ENCODE measurements at regions not wholly inside any gene's neighbourhood (a gene's known extent, or its start where the extent isn't known, plus 50 kb on each side); places are given as distances from the start of the nearest gene placed in this dataset.
"Not testable (repeated sequence)": the region's sequence is repeated elsewhere in the genome, so short reads cannot be mapped to it uniquely, and the experiment has no call there.

DNA sequence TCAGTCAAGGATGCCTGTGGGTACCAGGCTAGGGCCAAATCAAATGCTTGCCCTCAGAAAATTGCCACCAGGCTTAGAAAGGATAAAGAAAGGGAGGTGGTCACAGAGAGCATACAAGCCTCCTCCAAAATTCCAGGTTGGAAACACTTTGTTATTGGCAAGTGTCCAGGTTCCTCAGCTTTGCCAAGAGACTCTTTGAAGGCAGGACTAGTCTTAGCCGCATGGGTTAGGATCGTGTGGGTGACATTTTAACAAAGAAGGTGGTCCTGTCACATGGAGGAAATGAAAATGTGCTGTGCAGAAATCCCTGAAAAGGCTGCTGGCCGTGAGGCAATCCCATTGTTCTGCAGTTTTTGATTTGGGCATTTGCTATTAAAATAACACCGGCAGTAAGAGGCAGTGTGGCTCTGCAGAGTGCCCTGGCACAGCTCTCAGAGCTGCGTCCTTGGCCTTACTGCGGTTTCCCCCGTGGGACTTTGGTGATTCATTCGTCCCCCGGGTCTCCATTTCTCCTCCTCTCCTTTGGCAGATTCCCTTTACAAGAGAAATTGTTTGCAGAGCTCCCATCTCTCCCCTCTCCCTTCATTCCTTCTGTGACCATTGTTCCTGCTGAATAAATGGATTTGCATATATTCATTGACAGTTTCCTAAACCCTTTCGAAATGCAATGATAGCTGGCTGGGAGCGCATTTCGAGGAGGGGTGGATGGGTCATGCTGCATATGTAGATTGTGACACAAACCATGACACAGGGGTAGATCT, 187.3 kb downstream of the VAPA start:
- intact Hi-C loops (cut with micrococcal nuclease) = no loop called here
- ATAC-seq (peak; percentile 77), DNase-seq (peak; percentile 49)

DNA sequence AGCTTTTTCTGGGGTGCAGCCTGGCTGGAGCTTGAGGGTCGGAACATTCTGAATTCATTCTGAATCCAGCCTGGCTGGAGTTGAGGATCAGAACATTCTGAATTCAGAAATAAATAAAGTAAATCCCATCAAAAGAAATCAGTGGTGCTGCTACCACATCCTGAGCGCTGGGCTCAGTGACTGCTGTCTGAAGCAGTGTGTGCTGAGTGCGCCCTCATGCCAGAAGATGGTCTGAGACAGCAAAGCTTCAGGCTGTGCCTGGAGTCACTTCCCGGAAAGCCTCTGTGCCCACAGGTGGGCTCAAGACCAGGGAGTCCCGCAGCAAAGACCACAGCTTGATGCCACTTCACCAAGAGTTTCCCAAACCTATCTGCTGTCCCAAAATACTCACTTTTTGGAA, 187.9 kb downstream of the VAPA start:
- ATAC-seq = no peak
- intact Hi-C loops (cut with micrococcal nuclease) = no loop called here
- no peak for DNase-seq

GRCh38 chr18:10105118-10105517, 191.3 kb downstream of the VAPA start:
- DNase-seq; intact Hi-C loops (cut with micrococcal nuclease); ATAC-seq: not testable (repeated sequence)

DNA sequence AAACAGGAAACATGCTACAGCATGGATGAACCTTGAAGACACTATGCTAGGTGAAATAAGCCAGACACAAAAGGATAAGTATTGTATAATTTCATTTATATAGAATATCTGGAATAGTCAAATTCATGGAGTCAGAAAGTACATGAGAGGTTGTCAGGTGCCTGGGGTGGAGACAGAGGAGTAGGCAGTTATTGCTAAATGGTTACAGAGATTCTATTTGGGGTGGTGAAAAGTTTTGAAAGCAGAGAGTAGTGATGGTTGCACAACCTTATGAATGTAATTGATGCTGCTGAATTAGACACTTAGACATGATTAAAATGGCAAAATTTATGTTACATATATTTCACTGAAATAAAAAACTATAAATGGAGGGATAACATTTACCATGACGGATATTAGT, 197.4 kb downstream of the VAPA start:
- intact Hi-C loops (cut with micrococcal nuclease) = no loop called here

DNA sequence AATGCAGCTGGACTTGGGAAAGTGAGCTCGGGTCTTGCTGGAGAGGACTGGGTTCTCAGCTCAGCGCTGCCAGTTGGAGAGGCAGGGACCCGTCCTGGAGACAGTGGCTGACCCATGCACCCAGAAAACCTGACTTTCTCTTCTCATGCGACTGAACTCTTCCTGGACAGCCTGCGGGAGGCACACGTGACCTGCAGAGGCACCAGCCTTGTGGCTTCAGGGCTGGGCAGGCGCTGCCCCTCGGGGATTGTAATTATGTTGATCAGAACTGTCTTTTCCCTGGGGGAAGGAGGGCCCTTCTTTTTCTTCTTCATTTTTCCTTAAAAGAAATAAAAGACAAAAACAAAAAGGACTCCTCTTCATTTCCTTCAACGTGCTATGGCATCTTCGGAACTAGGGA, 198.1 kb downstream of the VAPA start:
- no peak for DNase-seq
- intact Hi-C loops (cut with micrococcal nuclease) = no loop called here
- no peak for ATAC-seq

More for the DNA sequence above, 197.4 kb downstream of the VAPA start:
- DNase-seq = no peak
- ATAC-seq = no peak

- intact Hi-C loops (cut with micrococcal nuclease) = no loop called here
- ATAC-seq (peak; percentile 51), DNase-seq (no peak)
Measured at GRCh38 chr18:10113121-10114022, 199.6 kb downstream of the VAPA start.

GRCh38 chr18:10114717-10115463, 201.1 kb downstream of the VAPA start:
- intact Hi-C loops (cut with micrococcal nuclease) = no loop called here
- DNase-seq (no peak), ATAC-seq (no peak)

GRCh38 chr18:10116574-10116973, 202.8 kb downstream of the VAPA start:
- DNase-seq = no peak
- intact Hi-C loops (cut with micrococcal nuclease) = no loop called here
- no peak for ATAC-seq

DNA sequence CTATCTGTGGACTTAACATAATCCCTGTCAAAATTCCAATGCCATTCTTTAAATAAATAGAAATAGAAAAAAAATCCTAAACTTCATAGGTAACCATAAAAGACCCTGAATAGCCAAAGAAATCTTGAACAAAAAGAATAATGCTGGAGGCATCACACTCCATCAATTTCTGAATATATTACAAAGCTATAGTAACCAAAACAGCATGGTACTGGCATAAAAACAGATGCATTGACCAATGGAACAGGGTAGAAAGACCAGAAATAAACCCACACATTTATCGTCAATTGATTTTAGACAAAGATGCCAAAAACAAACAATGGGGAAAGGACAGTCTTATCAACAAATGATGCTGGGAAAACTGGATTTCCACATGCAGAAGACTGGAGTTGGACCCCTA, 205.7 kb downstream of the VAPA start:
- ATAC-seq (no peak), DNase-seq (no peak)
- intact Hi-C loops (cut with micrococcal nuclease) = no loop called here

DNA sequence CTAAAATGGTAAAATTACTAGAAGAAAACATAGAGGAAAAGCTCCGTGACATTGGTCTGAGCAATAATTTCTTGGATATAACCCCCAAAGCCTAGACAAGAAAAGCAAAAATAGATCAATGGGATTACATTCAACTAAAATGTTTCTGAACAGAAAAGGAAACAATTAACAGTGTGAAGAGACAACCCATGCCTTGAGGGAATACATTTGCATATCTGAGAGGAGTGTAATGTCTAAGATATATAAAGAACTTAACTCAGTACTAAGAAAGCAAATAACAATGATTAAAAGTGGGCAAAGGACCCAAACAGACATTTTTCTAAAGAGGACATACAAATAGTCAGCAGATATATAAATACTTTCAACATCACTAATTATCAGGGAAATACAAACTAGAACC, 206.2 kb downstream of the VAPA start:
- intact Hi-C loops (cut with micrococcal nuclease) = no loop called here
- ATAC-seq = no peak
- DNase-seq = no peak

GRCh38 chr18:10120622-10121021, 206.8 kb downstream of the VAPA start:
- ATAC-seq (no peak), DNase-seq (no peak)
- intact Hi-C loops (cut with micrococcal nuclease) = no loop called here

DNA sequence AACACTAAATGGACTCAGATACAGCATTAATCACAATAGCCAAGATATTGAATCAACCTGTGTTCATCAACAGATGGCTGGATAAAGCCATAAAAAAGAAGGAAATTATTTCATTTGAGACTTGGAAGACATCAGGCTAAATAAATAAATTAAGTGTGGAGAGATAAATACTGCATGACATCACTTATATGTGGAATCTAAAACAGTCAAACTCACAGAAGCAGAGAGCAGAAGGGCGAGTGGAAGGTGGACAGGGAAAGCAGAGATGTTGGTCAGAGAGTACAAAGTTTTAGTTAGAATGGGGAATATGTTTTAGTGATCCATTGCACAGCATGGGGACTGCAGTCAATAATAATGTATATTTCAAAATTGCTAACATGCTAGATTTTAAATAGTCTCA, 207.2 kb downstream of the VAPA start:
- no peak for ATAC-seq
- intact Hi-C loops (cut with micrococcal nuclease) = no loop called here

GRCh38 chr18:10121786-10122515, 208.1 kb downstream of the VAPA start:
- ATAC-seq (peak; percentile 90), DNase-seq (no peak)
- intact Hi-C loops (cut with micrococcal nuclease) = no loop called here

More for the DNA sequence above, 207.2 kb downstream of the VAPA start:
- no peak for DNase-seq

- no peak for ATAC-seq
- DNase-seq = no peak
- intact Hi-C loops (cut with micrococcal nuclease) = no loop called here
Measured at GRCh38 chr18:10122988-10123950, 209.5 kb downstream of the VAPA start.

DNA sequence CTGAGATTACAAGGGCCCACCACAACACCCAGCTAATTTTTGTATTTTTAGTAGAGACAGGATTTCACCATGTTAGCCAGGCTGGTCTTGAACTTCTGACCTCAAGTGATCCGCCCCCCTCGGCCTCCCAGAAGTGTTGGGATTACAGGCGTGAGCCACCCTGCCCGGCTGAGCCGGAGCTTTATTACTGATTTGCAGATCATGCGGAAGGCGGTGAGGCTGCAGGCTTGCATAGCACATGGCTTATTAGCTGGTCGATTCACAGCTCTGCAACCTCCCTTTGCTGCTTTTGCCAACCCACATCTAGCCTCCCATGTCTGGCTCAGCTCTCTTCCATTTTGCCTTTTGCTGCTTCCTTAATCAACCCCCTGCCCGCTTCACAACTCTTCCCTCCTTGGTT, 210.3 kb downstream of the VAPA start:
- intact Hi-C loops (cut with micrococcal nuclease) = no loop called here
- DNase-seq (no peak), ATAC-seq (no peak)

DNA sequence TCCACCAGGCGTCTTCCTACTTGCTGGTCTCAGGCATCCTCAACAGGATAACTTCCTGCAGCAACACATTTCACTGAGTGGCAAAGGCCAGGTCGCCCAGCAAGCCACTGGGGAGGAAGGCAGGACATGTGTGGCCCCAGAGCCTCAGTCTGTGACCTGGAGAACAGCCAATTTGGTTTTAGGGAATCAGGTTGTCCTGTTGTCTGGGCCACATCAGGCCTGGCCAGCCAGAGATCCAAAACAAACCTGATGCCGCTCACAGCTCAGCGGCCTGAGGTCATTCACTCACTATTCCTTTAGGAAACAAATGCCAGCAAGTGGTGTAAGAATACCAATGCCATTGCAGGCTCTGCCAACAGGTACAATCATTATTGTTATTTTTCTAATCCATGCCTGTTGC, 210.7 kb downstream of the VAPA start:
- intact Hi-C loops (cut with micrococcal nuclease) = no loop called here
- DNase-seq (no peak), ATAC-seq (no peak)

- intact Hi-C loops (cut with micrococcal nuclease) = no loop called here
- ATAC-seq = no peak
- no peak for DNase-seq
Measured at GRCh38 chr18:10124967-10125366, 211.2 kb downstream of the VAPA start.

DNA sequence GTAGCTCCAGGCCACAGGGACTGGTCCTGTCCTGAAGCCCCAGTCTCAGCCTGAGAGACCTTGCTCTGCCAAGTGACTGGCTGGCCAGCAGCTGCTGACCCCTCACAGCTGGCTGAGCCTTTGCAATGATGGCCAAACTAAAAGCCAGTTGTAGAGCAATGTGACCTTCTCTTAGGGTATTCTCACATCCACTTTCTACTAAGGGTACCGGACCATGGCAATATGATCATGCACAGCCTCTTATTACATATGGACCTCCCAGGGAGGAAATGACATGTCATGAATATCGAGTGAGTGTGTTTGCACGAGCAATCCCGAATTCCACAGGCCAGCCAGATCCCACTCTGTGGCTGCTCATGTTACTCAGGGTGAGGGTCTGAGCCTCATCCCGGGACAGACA, 213.9 kb downstream of the VAPA start:
- intact Hi-C loops (cut with micrococcal nuclease) = no loop called here
- DNase-seq (no peak), ATAC-seq (no peak)
